H1 (cell line): ENCODE measurements at regions not wholly inside any gene's neighbourhood (a gene's known extent, or its start where the extent isn't known, plus 50 kb on each side); places are given as distances from the start of the nearest gene placed in this dataset.

Experiments used
- CTCF ChIA-PET: fragments of 300-600 bp; sonication (Branson Sonifier 250); formaldehyde crosslinking; loops from one replicate; lab custom pipeline; 2021; ENCODE audit not compliant: partially characterized antibody; lab: Charles Lee
- POLR2A ChIA-PET: fragments of 300-600 bp; sonication (Branson Sonifier 250); formaldehyde crosslinking; loops from one replicate; lab custom pipeline; 2021; ENCODE audit warnings: inconsistent platforms; ENCODE audit not compliant: partially characterized antibody; lab: Charles Lee
- DNase-seq, 2 experiments: peaks; one replicate each; pipeline versions ENCODE4 v3.0.0 to v3.0.0-alpha.2; 2010 to 2022; ENCODE audit warnings: low spot score in 2 of 2, low read depth in 1 of 2, mixed read lengths in 1 of 2
- FAIRE-seq: peaks from 2 replicates; lab custom pipeline; 2011; peaks lifted over from hg19 to GRCh38; lab: Jason Lieb, UNC
- H2AFZ ChIP-seq: 2 replicates; pipeline ENCODE4 v1.8.1; 2012; ENCODE audit warnings: low read length, inconsistent platforms
- H2AK5ac ChIP-seq: 2 replicates; pipeline ENCODE4 v1.6.1; 2013; ENCODE audit warnings: low read depth, low read length
- H2BK120ac ChIP-seq: replicated peaks from 2 replicates; pipeline ENCODE3; 2013; ENCODE audit warnings: low read depth, low read length, inconsistent platforms
- H2BK12ac ChIP-seq: 2 replicates; pipeline ENCODE4 v1.6.1; 2013; ENCODE audit warnings: low read depth, low read length
- H2BK15ac ChIP-seq: 2 replicates; pipeline ENCODE4 v1.6.1; 2013; ENCODE audit warnings: low read length
- H2BK20ac ChIP-seq: 2 replicates; pipeline ENCODE4 v1.6.1; 2013; ENCODE audit warnings: low read length
- H2BK5ac ChIP-seq: 2 replicates; pipeline ENCODE4 v1.6.1; 2013; ENCODE audit warnings: low read depth, low read length
- H3K14ac ChIP-seq: 2 replicates; pipeline ENCODE4 v1.6.1; 2013; ENCODE audit warnings: inconsistent platforms; ENCODE audit not compliant: insufficient read length
- H3K18ac ChIP-seq: 2 replicates; pipeline ENCODE4 v1.6.1; 2013; ENCODE audit warnings: low read length; ENCODE audit errors: extremely low read depth
- H3K23ac ChIP-seq: 2 replicates; pipeline ENCODE4 v1.6.1; 2013; ENCODE audit warnings: inconsistent platforms; ENCODE audit not compliant: insufficient read length
- H3K23me2 ChIP-seq: 2 replicates; pipeline ENCODE4 v1.6.1; 2013; ENCODE audit warnings: low read depth, low read length
- H3K27ac ChIP-seq: 2 replicates; pipeline ENCODE4 v1.6.1; 2011; ENCODE audit warnings: low read depth, low read length, inconsistent platforms
- H3K27me3 ChIP-seq, 4 experiments: replicated peaks in 1 of 4; 1 replicate in 1 of 4; 2 replicates in 3 of 4; pipeline versions ENCODE4 v1.6.1 to v1.8.1; 2011 to 2013; ENCODE audit warnings: low read length in 3 of 4, mild to moderate bottlenecking in 3 of 4, inconsistent platforms in 2 of 4, mixed read lengths in 2 of 4, moderate library complexity in 1 of 4; ENCODE audit not compliant: control insufficient read depth in 3 of 4, insufficient read depth in 3 of 4; ENCODE audit errors: extremely low read depth in 1 of 4
- H3K36me3 ChIP-seq, 4 experiments: 2 replicates each; pipeline versions ENCODE4 v1.6.1 to v1.8.1; 2011 to 2013; ENCODE audit warnings: mild to moderate bottlenecking in 4 of 4, low read length in 3 of 4, moderate library complexity in 2 of 4, control low read depth in 1 of 4, inconsistent platforms in 1 of 4; ENCODE audit not compliant: insufficient read depth in 4 of 4, control insufficient read depth in 2 of 4
- H3K4ac ChIP-seq: replicated peaks from 2 replicates; pipeline ENCODE3; 2013; ENCODE audit warnings: low read length, low read depth, mixed read lengths, inconsistent platforms; ENCODE audit not compliant: insufficient read length
- H3K4me1 ChIP-seq, 4 experiments: replicated peaks in 1 of 4; 1 replicate in 1 of 4; 2 replicates in 3 of 4; pipeline versions ENCODE4 v1.6.1 to v1.8.1; 2011 to 2013; ENCODE audit warnings: low read length in 3 of 4, inconsistent platforms in 2 of 4, mixed read lengths in 1 of 4; ENCODE audit not compliant: insufficient read depth in 4 of 4, control insufficient read depth in 3 of 4
- H3K4me2 ChIP-seq, 2 experiments: 2 replicates each; pipeline versions ENCODE4 v1.6.1 to v1.8.1; 2011 to 2013; ENCODE audit warnings: low read depth in 2 of 2, low read length in 2 of 2, control low read depth in 1 of 2, inconsistent platforms in 1 of 2, mild to moderate bottlenecking in 1 of 2; ENCODE audit not compliant: insufficient read depth in 1 of 2
- H3K4me3 ChIP-seq, 4 experiments: fragments of 200-600, 300-600 bp in 1 of 4; sonication (generic), shearing (Covaris generic), sonication (Bioruptor Twin) in 1 of 4; 2 replicates each; pipeline versions ENCODE4 v1.5.1 to v1.8.1; 2011 to 2016; ENCODE audit warnings: low read length in 4 of 4, low read depth in 3 of 4, control low read depth in 2 of 4, inconsistent platforms in 2 of 4, mild to moderate bottlenecking in 2 of 4, mixed read lengths in 1 of 4, moderate library complexity in 1 of 4; ENCODE audit not compliant: insufficient read depth in 2 of 4; ENCODE audit errors: extremely low read depth in 1 of 4
- H3K56ac ChIP-seq: replicated peaks from 2 replicates; pipeline ENCODE3; 2013; ENCODE audit warnings: low read depth, mild to moderate bottlenecking, mixed read lengths, low read length, inconsistent platforms; ENCODE audit not compliant: insufficient read length
- H3K79me1 ChIP-seq: 2 replicates; pipeline ENCODE4 v1.6.1; 2013; ENCODE audit warnings: low read depth, low read length, control low read depth
- H3K79me2 ChIP-seq, 2 experiments: 2 replicates each; pipeline versions ENCODE4 v1.6.1 to v1.8.1; 2012 to 2013; ENCODE audit warnings: low read length in 2 of 2, mild to moderate bottlenecking in 2 of 2, inconsistent platforms in 1 of 2; ENCODE audit not compliant: insufficient read depth in 2 of 2, control insufficient read depth in 1 of 2
- H3K9ac ChIP-seq, 4 experiments: replicated peaks in 1 of 4; 1 replicate in 1 of 4; 2 replicates in 3 of 4; pipeline versions ENCODE4 v1.6.1 to v1.8.1; 2011 to 2013; ENCODE audit warnings: low read depth in 3 of 4, low read length in 3 of 4, control low read depth in 2 of 4, mild to moderate bottlenecking in 2 of 4, moderate library complexity in 2 of 4, inconsistent platforms in 1 of 4; ENCODE audit errors: extremely low read depth in 1 of 4
- H3K9me3 ChIP-seq, 2 experiments: 2 replicates each; pipeline versions ENCODE4 v1.6.1 to v1.8.1; 2012 to 2013; ENCODE audit warnings: mild to moderate bottlenecking in 2 of 2, moderate library complexity in 2 of 2, control low read depth in 1 of 2, inconsistent platforms in 1 of 2, low read depth in 1 of 2, low read length in 1 of 2, mixed read lengths in 1 of 2; ENCODE audit not compliant: insufficient read depth in 2 of 2
- H4K20me1 ChIP-seq, 2 experiments: replicated peaks in 1 of 2; 2 replicates each; pipeline versions ENCODE3 to v1.8.1; 2011 to 2013; ENCODE audit warnings: inconsistent platforms in 2 of 2, low read length in 2 of 2, mild to moderate bottlenecking in 1 of 2; ENCODE audit not compliant: insufficient read depth in 2 of 2, control insufficient read depth in 1 of 2
- H4K5ac ChIP-seq: 2 replicates; pipeline ENCODE4 v1.6.1; 2013; ENCODE audit warnings: low read length, low read depth, mixed read lengths, inconsistent platforms; ENCODE audit not compliant: insufficient read length
- H4K8ac ChIP-seq: 2 replicates; pipeline ENCODE4 v1.8.0; 2013; ENCODE audit warnings: mild to moderate bottlenecking, moderate library complexity, low read length, inconsistent platforms; ENCODE audit not compliant: insufficient read depth; ENCODE audit errors: extremely low read depth
- H4K91ac ChIP-seq: replicated peaks from 2 replicates; pipeline ENCODE3; 2013; ENCODE audit warnings: low read length, mixed read lengths, inconsistent platforms; ENCODE audit not compliant: insufficient read length
- CBX5 ChIP-seq: fragments of 300-800, 300-1000 bp; sonication (generic); IDR thresholded peaks from 2 replicates; pipeline ENCODE4 v1.7.1; 2016; ENCODE audit warnings: antibody characterized with exemption, low read length, low read depth
- GTF2F1 ChIP-seq: IDR thresholded peaks from 2 replicates; pipeline ENCODE4 v1.6.1; 2012; ENCODE audit warnings: low read depth, low read length, improper control_type of control experiment, borderline replicate concordance
- WGBS, 2 experiments: shearing (Covaris generic) in 1 of 2; methylation state at CpG; one replicate each; pipeline versions ENCODE4 v1.1.6 to v1.1.7; 2013 to 2015; ENCODE audit warnings: low lambda C conversion rate in 2 of 2, mixed read lengths in 2 of 2, inconsistent platforms in 1 of 2, low coverage in 1 of 2, missing lambda C conversion rate in 1 of 2; ENCODE audit not compliant: insufficient replicate concordance in 2 of 2, insufficient coverage in 1 of 2, insufficient read length in 1 of 2; ENCODE audit errors: extremely low coverage in 1 of 2, missing lambda C conversion rate in 1 of 2; 5-methylcytosine and 5-hydroxymethylcytosine counted together

- Histone ChIP-seq H2BK20ac (no peak overlapping the region), H3K79me2 (no peaks in the 10 kb centered on the region), H4K91ac (no peak overlapping the region), H3K27me3 (no peaks in the 10 kb centered on the region), H3K4me1 (no peaks in the 10 kb centered on the region), H3K56ac (no peak overlapping the region), H2AK5ac (no peak overlapping the region), H3K4ac (no peak overlapping the region), H3K23ac (no peak overlapping the region), H2BK15ac (no peak overlapping the region), H2AFZ (no peak overlapping the region), H3K79me1 (no peaks in the 10 kb centered on the region), H2BK5ac (no peak overlapping the region), H3K4me2 (no peak overlapping the region), H4K8ac (no peak overlapping the region), H3K9me3 (peaks cover 23 to 28% of the 10 kb centered on the region in 2 experiments), H3K18ac (no peak overlapping the region), H4K5ac (no peak overlapping the region), H3K4me3 (no peak overlapping the region; a peak in 1 of 8 replicates), H3K9ac (no peak overlapping the region), H4K20me1 (no peaks in the 10 kb centered on the region), H3K27ac (no peak overlapping the region), H3K23me2 (no peaks in the 10 kb centered on the region), H3K36me3 (no peaks in the 10 kb centered on the region), H3K14ac (no peak overlapping the region), H2BK12ac (no peak overlapping the region), H2BK120ac (no peak overlapping the region)
- ChIA-PET CTCF (no interaction called here), POLR2A (no interaction called here)
- TF ChIP-seq GTF2F1 (no peak), CBX5 (no peak)
- DNase-seq (no peak), FAIRE-seq (no peak)
- WGBS, 2 experiments, result 72% methylated on average over 3 of the region's 3 CpGs; no CpG with 5 or more reads in 1 of the 2 experiments
These were observed 656.2 kb upstream of the PTPRD start for GRCh38 chr9:11269036-11269435.
